Hepatocyte (in vitro differentiated cells): ENCODE measurements at regions not wholly inside any gene's neighbourhood (a gene's known extent, or its start where the extent isn't known, plus 50 kb on each side); places are given as distances from the start of the nearest gene placed in this dataset.

Experiments used
- DNase-seq: peaks from one replicate; pipeline ENCODE4 v3.0.0-alpha.2; 2016; ENCODE audit warnings: low spot score
- H2AFZ ChIP-seq: fragments of 200-600 bp; sonication (generic); 2 replicates; pipeline ENCODE4 v1.6.0; 2016; ENCODE audit warnings: antibody characterized with exemption, mild to moderate bottlenecking
- H3K27ac ChIP-seq: fragments of 200-600 bp; sonication (generic); 2 replicates; pipeline ENCODE4 v1.5.1; 2016; ENCODE audit warnings: mild to moderate bottlenecking
- H3K27me3 ChIP-seq: fragments of 200-600 bp; sonication (generic); 2 replicates; pipeline ENCODE4 v1.6.1; 2016
- H3K36me3 ChIP-seq: fragments of 200-600 bp; sonication (generic); replicated peaks from 2 replicates; pipeline ENCODE4 v1.5.1; 2016; ENCODE audit warnings: low read depth; ENCODE audit not compliant: insufficient read depth
- H3K4me1 ChIP-seq: fragments of 200-600 bp; sonication (generic); 2 replicates; pipeline ENCODE4 v1.5.1; 2016; ENCODE audit warnings: mild to moderate bottlenecking, moderate library complexity; ENCODE audit not compliant: insufficient read depth
- H3K4me2 ChIP-seq: fragments of 200-600 bp; sonication (generic); 2 replicates; pipeline ENCODE4 v1.6.0; 2016
- H3K4me3 ChIP-seq: fragments of 200-600 bp; sonication (generic); 2 replicates; pipeline ENCODE4 v1.5.1; 2016; ENCODE audit warnings: mild to moderate bottlenecking
- H3K79me2 ChIP-seq: fragments of 200-600 bp; sonication (generic); 2 replicates; pipeline ENCODE4 v1.6.0; 2017; ENCODE audit warnings: mild to moderate bottlenecking
- H3K9me2 ChIP-seq: fragments of 200-600 bp; sonication (generic); replicated peaks from 2 replicates; pipeline ENCODE4 v1.6.0; 2017; ENCODE audit warnings: mild to moderate bottlenecking; ENCODE audit not compliant: insufficient read depth
- H3K9me3 ChIP-seq: fragments of 200-600 bp; sonication (generic); 2 replicates; pipeline ENCODE4 v1.5.1; 2016; ENCODE audit warnings: low read depth, mild to moderate bottlenecking
- H4K20me1 ChIP-seq: fragments of 200-600 bp; sonication (generic); 2 replicates; pipeline ENCODE4 v1.6.0; 2016; ENCODE audit warnings: mild to moderate bottlenecking; ENCODE audit not compliant: insufficient read depth, poor library complexity, severe bottlenecking
- EZH2 ChIP-seq: fragments of 200-600 bp; sonication (generic); IDR thresholded peaks from 2 replicates; pipeline ENCODE4 v1.6.1; 2016; ENCODE audit warnings: antibody characterized with exemption, mild to moderate bottlenecking, borderline replicate concordance
- EZH2phosphoT487 ChIP-seq: fragments of 200-600 bp; sonication (generic); IDR thresholded peaks from one replicate; pipeline ENCODE4 v1.6.1; 2018; ENCODE audit warnings: antibody characterized with exemption, mild to moderate bottlenecking, low read depth, moderate library complexity; ENCODE audit not compliant: unreplicated experiment, severe bottlenecking
- WGBS: methylation state at CpG from one replicate; pipeline ENCODE4 v1.1.6; 2016; ENCODE audit warnings: low lambda C conversion rate; ENCODE audit errors: missing lambda C conversion rate; 5-methylcytosine and 5-hydroxymethylcytosine counted together
- TF ChIP-seq, protein P1 (sequence below): fragments of 200-600 bp; sonication (generic); IDR thresholded peaks from 2 replicates; pipeline ENCODE4 v1.5.1; 2016; ENCODE audit warnings: antibody characterized with exemption, mild to moderate bottlenecking; ENCODE audit not compliant: poor library complexity

DNA sequence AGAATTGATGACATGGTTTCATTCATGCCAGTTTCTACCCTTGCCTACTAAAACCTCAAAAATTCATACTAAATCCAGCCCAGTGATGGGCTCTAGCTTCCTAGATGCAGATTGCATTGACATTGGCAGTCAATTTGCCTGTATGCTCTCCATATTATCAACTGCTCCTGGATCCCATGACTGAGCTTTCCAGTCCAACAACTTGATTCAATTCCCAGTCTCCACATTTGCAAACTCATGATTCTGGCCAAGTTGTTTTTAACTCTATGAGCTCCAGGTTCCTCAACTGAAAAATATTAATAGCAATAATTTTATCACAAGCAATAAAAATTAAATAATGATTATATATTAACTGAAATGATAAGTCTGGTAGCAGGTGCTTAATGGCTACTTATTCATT, 51.0 kb upstream of the DSC1 start:
- TF ChIP-seq EZH2 (no peak), EZH2phosphoT487 (no peak)
- TF ChIP-seq, protein P1, sequence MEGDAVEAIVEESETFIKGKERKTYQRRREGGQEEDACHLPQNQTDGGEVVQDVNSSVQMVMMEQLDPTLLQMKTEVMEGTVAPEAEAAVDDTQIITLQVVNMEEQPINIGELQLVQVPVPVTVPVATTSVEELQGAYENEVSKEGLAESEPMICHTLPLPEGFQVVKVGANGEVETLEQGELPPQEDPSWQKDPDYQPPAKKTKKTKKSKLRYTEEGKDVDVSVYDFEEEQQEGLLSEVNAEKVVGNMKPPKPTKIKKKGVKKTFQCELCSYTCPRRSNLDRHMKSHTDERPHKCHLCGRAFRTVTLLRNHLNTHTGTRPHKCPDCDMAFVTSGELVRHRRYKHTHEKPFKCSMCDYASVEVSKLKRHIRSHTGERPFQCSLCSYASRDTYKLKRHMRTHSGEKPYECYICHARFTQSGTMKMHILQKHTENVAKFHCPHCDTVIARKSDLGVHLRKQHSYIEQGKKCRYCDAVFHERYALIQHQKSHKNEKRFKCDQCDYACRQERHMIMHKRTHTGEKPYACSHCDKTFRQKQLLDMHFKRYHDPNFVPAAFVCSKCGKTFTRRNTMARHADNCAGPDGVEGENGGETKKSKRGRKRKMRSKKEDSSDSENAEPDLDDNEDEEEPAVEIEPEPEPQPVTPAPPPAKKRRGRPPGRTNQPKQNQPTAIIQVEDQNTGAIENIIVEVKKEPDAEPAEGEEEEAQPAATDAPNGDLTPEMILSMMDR, result no peak
- Histone ChIP-seq H3K27me3 (no peaks in the 10 kb centered on the region), H3K36me3 (no peaks in the 10 kb centered on the region), H3K4me3 (no peak overlapping the region), H3K9me2 (no peaks in the 10 kb centered on the region), H2AFZ (no peak overlapping the region), H3K27ac (no peak overlapping the region), H3K4me1 (no peaks in the 10 kb centered on the region), H3K79me2 (no peaks in the 10 kb centered on the region), H3K9me3 (no peaks in the 10 kb centered on the region), H3K4me2 (no peak overlapping the region), H4K20me1 (no peaks in the 10 kb centered on the region)
- DNase-seq, result no peak

DNA sequence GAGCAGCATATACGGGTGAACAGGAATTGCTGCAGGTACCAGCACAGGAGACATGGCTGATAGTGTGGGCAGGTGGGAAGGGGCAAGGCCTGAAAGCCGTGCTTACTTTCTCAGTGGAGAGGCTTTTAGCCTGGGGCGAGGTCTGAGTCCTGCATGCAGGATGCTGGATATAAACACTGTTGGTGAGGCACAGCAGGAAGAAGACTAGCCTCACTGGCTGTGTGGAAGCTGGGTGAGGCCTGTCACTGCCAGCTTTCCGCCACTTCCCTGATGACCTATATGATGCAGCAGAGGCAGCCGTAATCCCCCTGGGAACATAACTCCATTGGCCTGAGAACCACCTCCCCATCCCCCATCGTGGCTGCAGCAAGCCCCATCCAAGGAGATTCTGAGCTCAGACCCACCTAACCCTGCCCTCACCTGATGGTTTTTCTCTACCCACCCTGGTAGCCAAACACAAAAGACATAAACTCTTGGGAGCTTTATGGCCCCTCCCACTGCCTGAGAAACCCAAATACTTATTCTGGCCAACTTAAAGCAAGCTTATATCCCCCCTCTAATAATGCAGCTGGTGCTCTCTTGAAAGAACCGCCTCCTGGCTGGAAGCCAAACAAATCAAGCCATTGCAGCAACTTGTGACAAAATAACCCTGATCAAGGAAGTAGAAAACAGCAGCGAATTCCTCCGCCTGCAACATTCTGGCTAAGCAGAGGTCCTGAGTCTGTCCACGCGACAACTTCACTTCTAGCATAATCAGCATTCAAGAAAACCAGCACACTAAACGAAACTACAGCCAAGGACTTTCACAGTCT, 54.6 kb upstream of the DSC1 start:
- Histone ChIP-seq H3K9me3 (no peaks in the 10 kb centered on the region), H3K4me3 (no peak overlapping the region), H3K4me1 (no peaks in the 10 kb centered on the region), H2AFZ (no peak overlapping the region), H3K4me2 (no peak overlapping the region), H3K9me2 (no peaks in the 10 kb centered on the region), H3K27ac (no peak overlapping the region), H3K27me3 (no peaks in the 10 kb centered on the region), H4K20me1 (no peaks in the 10 kb centered on the region), H3K79me2 (no peaks in the 10 kb centered on the region), H3K36me3 (no peaks in the 10 kb centered on the region)
- TF ChIP-seq, protein P1, result no peak
- TF ChIP-seq EZH2, result no peak
- TF ChIP-seq EZH2phosphoT487, result no peak
- 78% methylated on average over 12 of the region's 12 CpGs for WGBS
- DNase-seq, result no peak

DNA sequence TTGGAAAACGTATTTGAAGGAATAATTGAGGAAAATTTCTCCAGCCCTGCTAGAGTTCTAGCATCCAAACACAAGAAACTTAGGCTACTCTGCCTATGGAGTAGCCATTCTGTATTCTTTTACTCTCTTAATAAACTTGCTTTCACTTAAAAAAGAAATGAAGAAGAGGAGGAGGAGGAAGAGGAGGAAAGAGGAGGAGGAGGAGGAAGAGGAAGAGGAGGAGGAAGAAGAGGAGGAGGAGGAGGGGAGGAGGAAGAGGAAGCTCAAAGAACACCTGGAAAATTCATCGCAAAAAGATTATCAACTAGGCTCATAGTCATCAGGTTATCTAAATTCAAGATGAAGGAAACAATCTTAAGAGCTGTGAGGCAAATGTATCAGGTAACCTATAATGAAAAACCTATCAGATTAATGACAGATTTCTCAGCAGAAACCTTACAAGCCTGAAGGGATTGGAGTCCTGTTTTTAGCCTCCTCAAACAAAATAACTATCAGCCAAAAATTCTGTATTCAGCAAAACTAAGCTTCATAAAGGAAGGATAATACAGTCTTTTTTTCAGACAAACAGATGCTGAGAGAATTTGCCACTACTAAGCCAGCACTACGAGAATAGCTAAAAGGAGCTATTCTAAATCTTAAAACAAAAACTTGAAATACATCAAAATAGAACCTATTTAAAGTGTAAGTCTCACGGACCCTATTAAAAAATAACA, 56.2 kb upstream of the DSC1 start:
- Histone ChIP-seq H3K9me3 (no peaks in the 10 kb centered on the region), H3K79me2 (no peaks in the 10 kb centered on the region), H3K27me3 (no peaks in the 10 kb centered on the region), H3K36me3 (no peaks in the 10 kb centered on the region), H3K4me1 (no peaks in the 10 kb centered on the region), H3K4me2 (no peak overlapping the region), H4K20me1 (no peaks in the 10 kb centered on the region), H3K4me3 (no peak overlapping the region), H3K9me2 (no peaks in the 10 kb centered on the region), H3K27ac (no peak overlapping the region), H2AFZ (no peak overlapping the region)
- no peak for DNase-seq
- TF ChIP-seq EZH2 (no peak), EZH2phosphoT487 (no peak)
- TF ChIP-seq, protein P1, result no peak
- 97% methylated on average over 4 of the region's 4 CpGs for WGBS
